Liver (tissue), 8 donors: ENCODE measurements at regions not wholly inside any gene's neighbourhood (a gene's known extent, or its start where the extent isn't known, plus 50 kb on each side); places are given as distances from the start of the nearest gene placed in this dataset.

Experiments
- DNase-seq: peaks from one replicate; pipeline ENCODE4 v3.0.0-alpha.2; 2017; ENCODE audit warnings: low spot score
- H3K27ac ChIP-seq, 2 donors: one replicate each; pipeline ENCODE4 v1.7.0; 2013; ENCODE audit warnings: inconsistent platforms in 2 of 2, low read length in 2 of 2, control low read depth in 1 of 2, low read depth in 1 of 2, mild to moderate bottlenecking in 1 of 2
- H3K27me3 ChIP-seq, 4 donors: one replicate each; pipeline versions ENCODE4 v1.6.1 to v1.7.0; 2013; ENCODE audit warnings: low read length in 3 of 4, inconsistent platforms in 1 of 4, mild to moderate bottlenecking in 1 of 4, moderate library complexity in 1 of 4; ENCODE audit not compliant: control insufficient read depth in 4 of 4, insufficient read depth in 4 of 4
- H3K36me3 ChIP-seq, 4 donors: one replicate each; pipeline versions ENCODE4 v1.6.1 to v1.7.0; 2013; ENCODE audit warnings: low read length in 3 of 4, mild to moderate bottlenecking in 3 of 4, low read depth in 1 of 4, moderate library complexity in 1 of 4; ENCODE audit not compliant: control insufficient read depth in 4 of 4, insufficient read depth in 3 of 4
- H3K4me1 ChIP-seq, 4 donors: one replicate each; pipeline versions ENCODE4 v1.6.1 to v1.7.0; 2013; ENCODE audit warnings: low read length in 3 of 4, mild to moderate bottlenecking in 3 of 4, moderate library complexity in 1 of 4; ENCODE audit not compliant: control insufficient read depth in 4 of 4, insufficient read depth in 4 of 4
- H3K4me3 ChIP-seq, 3 donors: one replicate each; pipeline versions ENCODE4 v1.6.1 to v1.7.0; 2013; ENCODE audit warnings: low read length in 3 of 3, control low read depth in 1 of 3, low read depth in 1 of 3, mild to moderate bottlenecking in 1 of 3
- H3K9ac ChIP-seq, 2 donors: one replicate each; pipeline ENCODE4 v1.7.0; 2013; ENCODE audit warnings: low read length in 2 of 2, mild to moderate bottlenecking in 2 of 2, moderate library complexity in 2 of 2, control low read depth in 1 of 2, low read depth in 1 of 2
- H3K9me3 ChIP-seq, 4 donors: one replicate each; pipeline versions ENCODE4 v1.6.1 to v1.7.0; 2013; ENCODE audit warnings: low read length in 3 of 4; ENCODE audit not compliant: control insufficient read depth in 4 of 4
- CTCF ChIP-seq: fragments of 150-350 bp; IDR thresholded peaks from 2 replicates; pipeline ENCODE4 v1.5.1; 2017; ENCODE audit warnings: improper control_type of control experiment, low read depth, low read length; ENCODE audit not compliant: missing input control
- EGR1 ChIP-seq, 2 donors: IDR thresholded peaks; 2 replicates each; pipeline ENCODE4 v1.6.1; 2016 to 2018; ENCODE audit warnings: antibody characterized with exemption in 2 of 2, low read depth in 2 of 2
- FOXA1 ChIP-seq: IDR thresholded peaks from 2 replicates; pipeline ENCODE4 v1.6.1; 2016; ENCODE audit warnings: antibody characterized with exemption
- FOXA2 ChIP-seq: IDR thresholded peaks from 2 replicates; pipeline ENCODE4 v1.6.1; 2016; ENCODE audit warnings: antibody characterized with exemption
- GABPA ChIP-seq, 2 donors: IDR thresholded peaks in 1 of 2; conservative IDR thresholded peaks in 1 of 2; 2 replicates each; pipeline ENCODE4 v1.6.1; 2016; ENCODE audit warnings: antibody characterized with exemption in 2 of 2, mild to moderate bottlenecking in 1 of 2, moderate library complexity in 1 of 2
- HNF4G ChIP-seq: IDR thresholded peaks from 2 replicates; pipeline ENCODE4 v1.6.1; 2016; ENCODE audit warnings: antibody characterized with exemption
- MAX ChIP-seq: IDR thresholded peaks from 2 replicates; pipeline ENCODE4 v1.6.1; 2016; ENCODE audit warnings: antibody characterized with exemption
- NR2F2 ChIP-seq: IDR thresholded peaks from 2 replicates; pipeline ENCODE4 v1.6.1; 2016; ENCODE audit warnings: antibody characterized with exemption
- RAD21 ChIP-seq, 2 donors: IDR thresholded peaks; 2 replicates each; pipeline ENCODE4 v1.6.1; 2016; ENCODE audit warnings: antibody characterized with exemption in 2 of 2, mild to moderate bottlenecking in 2 of 2
- RXRA ChIP-seq, 2 donors: IDR thresholded peaks; 2 replicates each; pipeline ENCODE4 v1.6.1; 2017 to 2018; ENCODE audit warnings: antibody characterized with exemption in 2 of 2, mild to moderate bottlenecking in 1 of 2
- SP1 ChIP-seq: IDR thresholded peaks from 2 replicates; pipeline ENCODE4 v1.6.1; 2018; ENCODE audit warnings: antibody characterized with exemption, mild to moderate bottlenecking
- TAF1 ChIP-seq: conservative IDR thresholded peaks from 2 replicates; pipeline ENCODE4 v1.6.1; 2016; ENCODE audit warnings: antibody characterized with exemption, mild to moderate bottlenecking
- YY1 ChIP-seq: IDR thresholded peaks from 2 replicates; pipeline ENCODE4 v1.6.1; 2016; ENCODE audit warnings: antibody characterized with exemption, mild to moderate bottlenecking
- WGBS: extraction: QIAGEN DNeasy Blood & Tissue Kit; methylation state at CpG from one replicate; pipeline ENCODE4 v1.1.7; 2013; 5-methylcytosine and 5-hydroxymethylcytosine counted together
- TF ChIP-seq, protein P1 (sequence below): IDR thresholded peaks from 2 replicates; pipeline ENCODE4 v1.6.1; 2016; ENCODE audit warnings: antibody characterized with exemption
- TF ChIP-seq, protein P2 (sequence below): IDR thresholded peaks from 2 replicates; pipeline ENCODE4 v1.6.1; 2016; ENCODE audit warnings: antibody characterized with exemption
- donor health status: healthy.
- donor health status: healthy.
- donor health status: healthy.
- donor health status: healthy.
- donor health status: healthy.

- WGBS = 92% methylated on average over 8 of the region's 8 CpGs
- DNase-seq = no peak
Observed at GRCh38 chr15:66859688-66860253, 157.7 kb downstream of the SMAD6 start.

GRCh38 chr15:66860844-66861243, 158.8 kb downstream of the SMAD6 start:
- DNase-seq = no peak
- H3K9me3 ChIP-seq = no peaks in the 10 kb centered on the region
- peaks cover 0 to 4% (median 0%) of the 10 kb centered on the region in 4 donors for H3K4me1 ChIP-seq
- H3K27ac ChIP-seq = no peak overlapping the region
- H3K9ac ChIP-seq = no peak overlapping the region
- H3K4me3 ChIP-seq = no peak overlapping the region
- no peaks in the 10 kb centered on the region for H3K27me3 ChIP-seq
- no peaks in the 10 kb centered on the region for H3K36me3 ChIP-seq
- TF ChIP-seq CTCF (no peak), TAF1 (no peak), EGR1 (IDR thresholded peaks at IDR 0.05; ENCODE audit: low read depth in 2 of 2) (no peak), FOXA1 (no peak), RXRA (IDR thresholded peaks at IDR 0.05) (no peak), NR2F2 (no peak), MAX (no peak)
- TF ChIP-seq, protein P1, sequence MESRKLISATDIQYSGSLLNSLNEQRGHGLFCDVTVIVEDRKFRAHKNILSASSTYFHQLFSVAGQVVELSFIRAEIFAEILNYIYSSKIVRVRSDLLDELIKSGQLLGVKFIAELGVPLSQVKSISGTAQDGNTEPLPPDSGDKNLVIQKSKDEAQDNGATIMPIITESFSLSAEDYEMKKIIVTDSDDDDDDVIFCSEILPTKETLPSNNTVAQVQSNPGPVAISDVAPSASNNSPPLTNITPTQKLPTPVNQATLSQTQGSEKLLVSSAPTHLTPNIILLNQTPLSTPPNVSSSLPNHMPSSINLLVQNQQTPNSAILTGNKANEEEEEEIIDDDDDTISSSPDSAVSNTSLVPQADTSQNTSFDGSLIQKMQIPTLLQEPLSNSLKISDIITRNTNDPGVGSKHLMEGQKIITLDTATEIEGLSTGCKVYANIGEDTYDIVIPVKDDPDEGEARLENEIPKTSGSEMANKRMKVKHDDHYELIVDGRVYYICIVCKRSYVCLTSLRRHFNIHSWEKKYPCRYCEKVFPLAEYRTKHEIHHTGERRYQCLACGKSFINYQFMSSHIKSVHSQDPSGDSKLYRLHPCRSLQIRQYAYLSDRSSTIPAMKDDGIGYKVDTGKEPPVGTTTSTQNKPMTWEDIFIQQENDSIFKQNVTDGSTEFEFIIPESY = no peak
- 92% methylated on average over 3 of the region's 3 CpGs for WGBS

More at GRCh38 chr15:66859688-66860253, 157.7 kb downstream of the SMAD6 start:
- TF ChIP-seq FOXA2 = no peak
- Histone ChIP-seq H3K9me3 (no peaks in the 10 kb centered on the region), H3K36me3 (no peaks in the 10 kb centered on the region), H3K4me1 (peaks cover 0 to 4% (median 0%) of the 10 kb centered on the region in 4 donors), H3K9ac (no peak overlapping the region), H3K27me3 (no peaks in the 10 kb centered on the region), H3K4me3 (no peak overlapping the region), H3K27ac (no peak overlapping the region)

DNA sequence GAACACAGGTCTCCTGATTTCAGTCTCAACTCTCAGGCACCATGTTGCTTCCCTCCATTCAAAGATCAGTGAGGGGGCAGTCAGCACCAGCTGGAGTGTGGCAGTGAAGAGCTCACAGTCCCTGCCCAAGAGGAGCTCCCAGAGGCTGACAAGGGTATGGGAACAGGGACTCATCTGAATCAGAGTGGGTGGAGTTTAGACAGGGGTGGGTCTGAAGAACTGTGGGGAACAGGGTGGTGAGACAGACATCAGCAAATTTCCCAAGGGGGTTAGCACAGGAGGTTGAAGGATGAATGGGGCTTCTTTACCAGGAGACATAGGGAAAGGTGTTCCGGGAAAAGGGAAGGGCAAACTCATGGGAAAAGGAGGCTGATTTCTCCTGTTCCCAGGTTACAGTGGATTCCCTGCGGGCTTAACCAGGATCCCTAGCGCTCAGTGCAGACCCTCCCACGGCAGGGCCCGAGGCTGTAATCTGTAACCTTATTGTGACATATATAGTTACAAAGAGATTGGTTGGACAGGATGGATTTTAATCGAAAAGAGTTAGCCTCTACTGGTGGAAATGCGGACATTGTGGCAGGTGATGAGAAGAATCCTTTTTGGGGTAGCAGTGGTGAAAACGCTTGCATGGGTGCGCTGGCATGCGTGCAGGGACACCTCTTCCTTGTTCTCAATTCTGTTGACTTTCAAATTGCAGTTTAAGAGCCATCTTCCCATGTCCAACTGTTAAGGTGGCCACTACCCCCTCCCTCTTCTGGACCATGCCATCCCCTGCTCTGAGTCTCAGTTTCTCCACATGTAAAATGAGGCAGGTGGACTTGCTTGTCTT, 160.3 kb downstream of the SMAD6 start:
- no peak overlapping the region for H3K9ac ChIP-seq
- no peaks in the 10 kb centered on the region for H3K36me3 ChIP-seq
- 82% methylated on average over 10 of the region's 10 CpGs for WGBS
- peaks cover 0 to 4% (median 0%) of the 10 kb centered on the region in 4 donors for H3K4me1 ChIP-seq
- TF ChIP-seq MAX (no peak), TAF1 (no peak), FOXA1 (no peak), HNF4G (no peak), SP1 (no peak), NR2F2 (no peak), YY1 (no peak), RXRA (IDR thresholded peaks at IDR 0.05) (no peak), GABPA (IDR thresholded peaks at IDR 0.05 in 1 of 2, conservative IDR thresholded peaks at IDR 0.05 in 1 of 2) (no peak), RAD21 (IDR thresholded peaks at IDR 0.05) (no peak)
- TF ChIP-seq, protein P2, sequence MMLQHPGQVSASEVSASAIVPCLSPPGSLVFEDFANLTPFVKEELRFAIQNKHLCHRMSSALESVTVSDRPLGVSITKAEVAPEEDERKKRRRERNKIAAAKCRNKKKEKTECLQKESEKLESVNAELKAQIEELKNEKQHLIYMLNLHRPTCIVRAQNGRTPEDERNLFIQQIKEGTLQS = no peak
- H3K9me3 ChIP-seq = no peaks in the 10 kb centered on the region
- no peak overlapping the region for H3K27ac ChIP-seq
- H3K27me3 ChIP-seq = no peaks in the 10 kb centered on the region
- H3K4me3 ChIP-seq = no peak overlapping the region
- peak; percentile 25 for DNase-seq
